HEK293 (cell line): ENCODE measurements at regions not wholly inside any gene's neighbourhood (a gene's known extent, or its start where the extent isn't known, plus 50 kb on each side); places are given as distances from the start of the nearest gene placed in this dataset.

ENCODE experiments used
- CTCF ChIA-PET: fragments of 350-600 bp; formaldehyde crosslinking; extraction: SDS; loops from one replicate; lab custom pipeline; 2021; ENCODE audit warnings: antibody characterized with exemption; lab: Yijun Ruan, JAX
- POLR2A ChIA-PET: fragments of 300-600 bp; formaldehyde crosslinking; extraction: SDS; loops from one replicate; lab custom pipeline; 2020; ENCODE audit warnings: antibody characterized with exemption, inconsistent platforms; lab: Yijun Ruan, JAX
- H3K27ac ChIP-seq: fragments of 200-500 bp; sonication (Bioruptor generic); 2 replicates; pipeline ENCODE4 v1.5.1; 2014; ENCODE audit warnings: low read depth, low read length, control low read depth, inconsistent platforms; ENCODE audit errors: extremely low read depth
- H3K36me3 ChIP-seq, 2 experiments: fragments of 200-500 bp in 1 of 2; sonication (Bioruptor generic) in 1 of 2; 1 replicate in 1 of 2; 2 replicates in 1 of 2; pipeline ENCODE4 v1.5.1; 2014 to 2017; ENCODE audit warnings: inconsistent platforms in 2 of 2, low read length in 2 of 2; ENCODE audit not compliant: control insufficient read depth in 2 of 2, insufficient read depth in 1 of 2
- H3K4me1 ChIP-seq: fragments of 200-500 bp; sonication (Bioruptor generic); 2 replicates; pipeline ENCODE4 v1.5.1; 2014; ENCODE audit warnings: mild to moderate bottlenecking, low read length, inconsistent platforms; ENCODE audit not compliant: control insufficient read depth, insufficient read depth
- H3K4me3 ChIP-seq: 2 replicates; pipeline ENCODE4 v1.5.1; 2011; ENCODE audit warnings: low read depth, mild to moderate bottlenecking, control low read depth, low read length, moderate library complexity
- H3K9me3 ChIP-seq: fragments of 200-500 bp; sonication (Bioruptor generic); 2 replicates; pipeline ENCODE4 v1.5.1; 2014; ENCODE audit warnings: low read depth, low read length, inconsistent platforms; ENCODE audit not compliant: control insufficient read depth, insufficient read depth
- BCL6B ChIP-seq: fragments of 450-650 bp; formaldehyde crosslinking; IDR thresholded peaks from 2 replicates; pipeline ENCODE4 v1.5.1; 2017; ENCODE audit warnings: missing biosample characterization, missing genetic modification characterization
- GLI2 ChIP-seq: fragments of 450-650 bp; formaldehyde crosslinking; IDR thresholded peaks from 2 replicates; pipeline ENCODE4; 2017; ENCODE audit warnings: missing biosample characterization, missing genetic modification characterization, low read depth, borderline replicate concordance
- GLI4 ChIP-seq: fragments of 450-650 bp; formaldehyde crosslinking; IDR thresholded peaks from 2 replicates; pipeline ENCODE4 v1.5.1; 2016; ENCODE audit warnings: missing biosample characterization, missing genetic modification characterization
- ZNF19 ChIP-seq: fragments of 450-650 bp; formaldehyde crosslinking; IDR thresholded peaks from 2 replicates; pipeline ENCODE4; 2016; ENCODE audit warnings: missing biosample characterization, missing genetic modification characterization, low read depth
- ZNF366 ChIP-seq: fragments of 450-650 bp; formaldehyde crosslinking; conservative IDR thresholded peaks from 2 replicates; pipeline ENCODE4 v1.5.1; 2016; ENCODE audit warnings: missing biosample characterization, missing genetic modification characterization
- ZNF473 ChIP-seq: fragments of 450-650 bp; formaldehyde crosslinking; IDR thresholded peaks from 2 replicates; pipeline ENCODE4 v1.5.1; 2017; ENCODE audit warnings: missing biosample characterization, missing genetic modification characterization
- ZNF518A ChIP-seq: fragments of 450-650 bp; formaldehyde crosslinking; conservative IDR thresholded peaks from 2 replicates; pipeline ENCODE4 v1.5.1; 2016; ENCODE audit warnings: low read depth, missing biosample characterization, missing genetic modification characterization
- ZNF600 ChIP-seq: fragments of 450-650 bp; formaldehyde crosslinking; IDR thresholded peaks from 2 replicates; pipeline ENCODE4 v1.5.1; 2016; ENCODE audit warnings: missing biosample characterization, missing genetic modification characterization
- TF ChIP-seq, protein P1 (sequence below): fragments of 450-650 bp; formaldehyde crosslinking; IDR thresholded peaks from 2 replicates; pipeline ENCODE4 v1.5.1; 2016; ENCODE audit warnings: missing biosample characterization, missing genetic modification characterization, borderline replicate concordance

- no peaks in the 10 kb centered on the region for H3K4me1 ChIP-seq
- no peaks in the 10 kb centered on the region for H3K9me3 ChIP-seq
- H3K27ac ChIP-seq, result no peak overlapping the region
- CTCF ChIA-PET, result interaction anchor here (1.1 kb wide), 1 partner anchor 15 kb away, joined by 7 read pairs; no protein-coding TSS in a partner anchor
- H3K4me3 ChIP-seq, result no peak overlapping the region
- no peak for TF ChIP-seq GLI4 (tag by site-specific recombination)
- TF ChIP-seq ZNF19, result no peak
- TF ChIP-seq, protein P1, sequence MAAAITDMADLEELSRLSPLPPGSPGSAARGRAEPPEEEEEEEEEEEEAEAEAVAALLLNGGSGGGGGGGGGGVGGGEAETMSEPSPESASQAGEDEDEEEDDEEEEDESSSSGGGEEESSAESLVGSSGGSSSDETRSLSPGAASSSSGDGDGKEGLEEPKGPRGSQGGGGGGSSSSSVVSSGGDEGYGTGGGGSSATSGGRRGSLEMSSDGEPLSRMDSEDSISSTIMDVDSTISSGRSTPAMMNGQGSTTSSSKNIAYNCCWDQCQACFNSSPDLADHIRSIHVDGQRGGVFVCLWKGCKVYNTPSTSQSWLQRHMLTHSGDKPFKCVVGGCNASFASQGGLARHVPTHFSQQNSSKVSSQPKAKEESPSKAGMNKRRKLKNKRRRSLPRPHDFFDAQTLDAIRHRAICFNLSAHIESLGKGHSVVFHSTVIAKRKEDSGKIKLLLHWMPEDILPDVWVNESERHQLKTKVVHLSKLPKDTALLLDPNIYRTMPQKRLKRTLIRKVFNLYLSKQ (tag by site-specific recombination), result no peak
- no peak for TF ChIP-seq ZNF600 (tag by site-specific recombination)
- no peak for TF ChIP-seq BCL6B
- TF ChIP-seq ZNF518A (tag by site-specific recombination), result no peak
- TF ChIP-seq ZNF473 (tag by site-specific recombination), result no peak
- TF ChIP-seq GLI2 (tag by site-specific recombination), result no peak
- no peak for TF ChIP-seq ZNF366
- no peaks in the 10 kb centered on the region for H3K36me3 ChIP-seq
- POLR2A ChIA-PET, result no interaction called here
These were observed 52.1 kb upstream of the CNEP1R1 start for GRCh38 chr16:49972961-49973360.
